A549 (cell line): ENCODE measurements at regions not wholly inside any gene's neighbourhood (a gene's known extent, or its start where the extent isn't known, plus 50 kb on each side); places are given as distances from the start of the nearest gene placed in this dataset.

Experiments used
- ATAC-seq, 2 experiments: fragments of 200-7000 bp in 1 of 2; fragments of >200 bp in 1 of 2; cut with Nextera tagmentation in 1 of 2; cut with Tn5 transposase in 1 of 2; 3 replicates each; pipeline versions ENCODE4 v1.8.0 to v1.9.1; 2018 to 2020; ENCODE audit warnings: mild to moderate bottlenecking in 1 of 2, moderate library complexity in 1 of 2
- CTCF ChIA-PET: fragments of 300-600 bp; sonication (Branson Sonifier 250); formaldehyde crosslinking; extraction: SDS; loops from one replicate; lab custom pipeline; 2021; ENCODE audit warnings: antibody characterized with exemption, inconsistent platforms; lab: Yijun Ruan, JAX
- POLR2A ChIA-PET: fragments of 350-600 bp; formaldehyde crosslinking; extraction: SDS; loops from one replicate; lab custom pipeline; 2021; ENCODE audit warnings: antibody characterized with exemption, inconsistent platforms; lab: Yijun Ruan, JAX
- DNase-seq, 2 experiments: peaks; one replicate each; pipeline versions ENCODE4 v3.0.0 to v3.0.0-alpha.2; 2011 to 2016; ENCODE audit warnings: low read depth in 1 of 2, low spot score in 1 of 2
- FAIRE-seq: peaks from 2 replicates; lab custom pipeline; 2011; peaks lifted over from hg19 to GRCh38; lab: Jason Lieb, UNC
- H3K27ac ChIP-seq, 2 experiments: fragments of >200 bp; sonication (Bioruptor Twin); formaldehyde crosslinking; 3 replicates each; pipeline ENCODE4 v1.5.1; 2016 to 2017
- H3K4me1 ChIP-seq: fragments of >200 bp; sonication (Bioruptor Twin); formaldehyde crosslinking; 3 replicates; pipeline ENCODE4 v1.6.1; 2016
- H3K4me2 ChIP-seq: fragments of >200 bp; sonication (Bioruptor Twin); formaldehyde crosslinking; 3 replicates; pipeline ENCODE4 v1.6.1; 2016
- H3K4me3 ChIP-seq: fragments of >200 bp; sonication (Bioruptor Twin); formaldehyde crosslinking; 3 replicates; pipeline ENCODE4 v1.5.1; 2016
- H3K9me3 ChIP-seq: fragments of >200 bp; sonication (Bioruptor Twin); formaldehyde crosslinking; 3 replicates; pipeline ENCODE4 v1.6.1; 2016
- CHD4 ChIP-seq: fragments of 200-600 bp; sonication (generic); IDR thresholded peaks from 2 replicates; pipeline ENCODE4 v1.6.1; 2016; ENCODE audit warnings: antibody characterized with exemption, mild to moderate bottlenecking, borderline replicate concordance
- EHMT2 ChIP-seq: fragments of 200-600 bp; sonication (generic); IDR thresholded peaks from 2 replicates; pipeline ENCODE4 v1.6.1; 2016; ENCODE audit warnings: antibody characterized with exemption, low read depth, mild to moderate bottlenecking, moderate library complexity
- ELK1 ChIP-seq: fragments of 150-350 bp; IDR thresholded peaks from 2 replicates; pipeline ENCODE4 v1.6.1; 2014; ENCODE audit warnings: low read depth, mild to moderate bottlenecking, low read length
- EP300 ChIP-seq, 2 experiments: fragments of >200 bp; sonication (Bioruptor Twin); formaldehyde crosslinking; IDR thresholded peaks; 2 replicates in 1 of 2; 3 replicates in 1 of 2; pipeline ENCODE4 v1.6.1; 2016 to 2017
- HES2 ChIP-seq: fragments of >200 bp; sonication (Bioruptor Twin); formaldehyde crosslinking; IDR thresholded peaks from 2 replicates; pipeline ENCODE4 v1.6.1; 2016
- JUNB ChIP-seq: fragments of >200 bp; sonication (Bioruptor Twin); formaldehyde crosslinking; IDR thresholded peaks from 2 replicates; pipeline ENCODE4 v1.6.1; 2016
- KDM5A ChIP-seq: fragments of 200-600 bp; sonication (generic); IDR thresholded peaks from 2 replicates; pipeline ENCODE4 v1.6.1; 2016; ENCODE audit warnings: antibody characterized with exemption, mild to moderate bottlenecking
- MAFK ChIP-seq: fragments of 450-650 bp; IDR thresholded peaks from 2 replicates; pipeline ENCODE4 v1.6.1; 2014; ENCODE audit not compliant: partially characterized antibody
- POLR2A ChIP-seq: IDR thresholded peaks from 2 replicates; pipeline ENCODE4 v1.6.1; 2012; ENCODE audit warnings: mild to moderate bottlenecking, low read length
- RAD21 ChIP-seq, 2 experiments: fragments of >200 bp in 1 of 2; sonication (Bioruptor Twin) in 1 of 2; formaldehyde crosslinking in 1 of 2; IDR thresholded peaks in 1 of 2; conservative IDR thresholded peaks in 1 of 2; 2 replicates in 1 of 2; 3 replicates in 1 of 2; pipeline ENCODE4 v1.6.1; 2012 to 2018; ENCODE audit warnings: inconsistent platforms in 1 of 2
- RNF2 ChIP-seq: fragments of 200-600 bp; sonication (generic); IDR thresholded peaks from 2 replicates; pipeline ENCODE4 v1.6.1; 2016; ENCODE audit warnings: low read depth, mild to moderate bottlenecking, antibody characterized with exemption, moderate library complexity, borderline replicate concordance
- SREBF2 ChIP-seq: fragments of 450-650 bp; IDR thresholded peaks from 2 replicates; pipeline ENCODE4 v1.6.1; 2014; ENCODE audit warnings: mild to moderate bottlenecking, moderate library complexity
- ZC3H11A ChIP-seq: fragments of 450-650 bp; IDR thresholded peaks from 2 replicates; pipeline ENCODE4 v1.6.1; 2014; ENCODE audit warnings: antibody characterized with exemption, mild to moderate bottlenecking
- WGBS: methylation state at CpG from one replicate; pipeline ENCODE4 v1.1.6; 2017; ENCODE audit errors: missing lambda C conversion rate; 5-methylcytosine and 5-hydroxymethylcytosine counted together
- TF ChIP-seq, protein P1 (sequence below): IDR thresholded peaks from 2 replicates; pipeline ENCODE4 v1.6.1; 2012
- TF ChIP-seq, protein P2 (sequence below): fragments of >200 bp; sonication (Bioruptor Twin); formaldehyde crosslinking; IDR thresholded peaks from 3 replicates; pipeline ENCODE4 v1.5.1; 2016
- TF ChIP-seq, protein P3 (sequence below): fragments of 250-450 bp; sonication (Bioruptor Pico); IDR thresholded peaks from 2 replicates; pipeline ENCODE4 v1.5.0; 2020; ENCODE audit warnings: low read depth, mild to moderate bottlenecking, moderate library complexity
- TF ChIP-seq, protein P4 (sequence below): fragments of 250-450 bp; sonication (Bioruptor Pico); IDR thresholded peaks from 2 replicates; pipeline ENCODE4 v1.5.0; 2021; ENCODE audit warnings: mild to moderate bottlenecking, moderate library complexity, borderline replicate concordance

GRCh38 chr4:64121803-64122202, 287.4 kb downstream of the TECRL start (continued):
- no peak for TF ChIP-seq MAFK
- TF ChIP-seq, protein P1, sequence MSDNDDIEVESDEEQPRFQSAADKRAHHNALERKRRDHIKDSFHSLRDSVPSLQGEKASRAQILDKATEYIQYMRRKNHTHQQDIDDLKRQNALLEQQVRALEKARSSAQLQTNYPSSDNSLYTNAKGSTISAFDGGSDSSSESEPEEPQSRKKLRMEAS = no peak
- TF ChIP-seq EHMT2 = no peak
- no peak for TF ChIP-seq POLR2A
- TF ChIP-seq ELK1 = no peak
- no peak for TF ChIP-seq JUNB
- no peak for TF ChIP-seq HES2
- no peak for TF ChIP-seq KDM5A
- TF ChIP-seq RAD21 (conservative IDR thresholded peaks at IDR 0.05 in 1 of 2, IDR thresholded peaks at IDR 0.05 in 1 of 2) = no peak
- TF ChIP-seq CHD4 = no peak
- no peak for TF ChIP-seq ZC3H11A
- TF ChIP-seq, protein P2, sequence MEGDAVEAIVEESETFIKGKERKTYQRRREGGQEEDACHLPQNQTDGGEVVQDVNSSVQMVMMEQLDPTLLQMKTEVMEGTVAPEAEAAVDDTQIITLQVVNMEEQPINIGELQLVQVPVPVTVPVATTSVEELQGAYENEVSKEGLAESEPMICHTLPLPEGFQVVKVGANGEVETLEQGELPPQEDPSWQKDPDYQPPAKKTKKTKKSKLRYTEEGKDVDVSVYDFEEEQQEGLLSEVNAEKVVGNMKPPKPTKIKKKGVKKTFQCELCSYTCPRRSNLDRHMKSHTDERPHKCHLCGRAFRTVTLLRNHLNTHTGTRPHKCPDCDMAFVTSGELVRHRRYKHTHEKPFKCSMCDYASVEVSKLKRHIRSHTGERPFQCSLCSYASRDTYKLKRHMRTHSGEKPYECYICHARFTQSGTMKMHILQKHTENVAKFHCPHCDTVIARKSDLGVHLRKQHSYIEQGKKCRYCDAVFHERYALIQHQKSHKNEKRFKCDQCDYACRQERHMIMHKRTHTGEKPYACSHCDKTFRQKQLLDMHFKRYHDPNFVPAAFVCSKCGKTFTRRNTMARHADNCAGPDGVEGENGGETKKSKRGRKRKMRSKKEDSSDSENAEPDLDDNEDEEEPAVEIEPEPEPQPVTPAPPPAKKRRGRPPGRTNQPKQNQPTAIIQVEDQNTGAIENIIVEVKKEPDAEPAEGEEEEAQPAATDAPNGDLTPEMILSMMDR = no peak
- TF ChIP-seq SREBF2 = no peak

DNA sequence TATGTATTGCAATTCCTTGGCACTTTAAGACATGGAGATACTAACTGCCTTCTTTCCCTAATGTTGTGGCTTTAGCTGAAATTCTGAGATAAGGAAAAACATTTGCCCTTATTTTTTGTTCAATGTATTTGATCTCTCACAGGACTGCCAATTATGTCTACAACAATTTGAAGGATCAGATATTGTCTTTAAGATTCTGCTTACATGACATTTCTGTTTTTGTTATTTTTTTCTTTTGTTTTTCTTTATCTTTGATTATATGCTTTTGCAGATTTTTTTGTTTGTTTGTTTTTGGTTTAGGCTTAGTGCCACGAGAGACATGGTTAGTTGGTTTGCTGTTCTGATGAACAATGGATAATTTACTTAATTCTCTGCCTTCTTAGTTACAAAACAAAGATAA, 303.3 kb downstream of the TECRL start:
- DNase-seq (no peak), ATAC-seq (no peak), FAIRE-seq (no peak)
- H3K4me1 ChIP-seq = no peaks in the 10 kb centered on the region
- H3K4me3 ChIP-seq = no peak overlapping the region
- H3K27ac ChIP-seq = no peak overlapping the region
- ChIA-PET CTCF (no interaction called here), POLR2A (no interaction called here)
- H3K9me3 ChIP-seq = no peaks in the 10 kb centered on the region
- TF ChIP-seq RNF2 (no peak), MAFK (peak; percentile 25)
- 3% methylated on average over 1 of the region's 1 CpG for WGBS
- no peak overlapping the region for H3K4me2 ChIP-seq

GRCh38 chr4:64095398-64095797, 313.9 kb downstream of the TECRL start:
- DNase-seq (no peak), FAIRE-seq (no peak), ATAC-seq (no peak)
- TF ChIP-seq ZC3H11A = no peak
- TF ChIP-seq, all 56 proteins: peak for 0
- ChIA-PET CTCF (no interaction called here), POLR2A (no interaction called here)
- H3K4me2 ChIP-seq = no peak overlapping the region
- no peak overlapping the region for H3K27ac ChIP-seq
- H3K4me3 ChIP-seq = no peak overlapping the region
- 0% methylated on average over 1 of the region's 1 CpG for WGBS
- H3K4me1 ChIP-seq = no peaks in the 10 kb centered on the region
- no peaks in the 10 kb centered on the region for H3K9me3 ChIP-seq

- H3K4me3 ChIP-seq = no peak overlapping the region
- H3K9me3 ChIP-seq = no peaks in the 10 kb centered on the region
- no peak for ATAC-seq
- CTCF ChIA-PET = no interaction called here
- no peaks in the 10 kb centered on the region for H3K4me1 ChIP-seq
- TF ChIP-seq, protein P3, sequence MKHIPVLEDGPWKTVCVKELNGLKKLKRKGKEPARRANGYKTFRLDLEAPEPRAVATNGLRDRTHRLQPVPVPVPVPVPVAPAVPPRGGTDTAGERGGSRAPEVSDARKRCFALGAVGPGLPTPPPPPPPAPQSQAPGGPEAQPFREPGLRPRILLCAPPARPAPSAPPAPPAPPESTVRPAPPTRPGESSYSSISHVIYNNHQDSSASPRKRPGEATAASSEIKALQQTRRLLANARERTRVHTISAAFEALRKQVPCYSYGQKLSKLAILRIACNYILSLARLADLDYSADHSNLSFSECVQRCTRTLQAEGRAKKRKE (CRISPR knock-in tag) = no peak
- TF ChIP-seq, protein P4, sequence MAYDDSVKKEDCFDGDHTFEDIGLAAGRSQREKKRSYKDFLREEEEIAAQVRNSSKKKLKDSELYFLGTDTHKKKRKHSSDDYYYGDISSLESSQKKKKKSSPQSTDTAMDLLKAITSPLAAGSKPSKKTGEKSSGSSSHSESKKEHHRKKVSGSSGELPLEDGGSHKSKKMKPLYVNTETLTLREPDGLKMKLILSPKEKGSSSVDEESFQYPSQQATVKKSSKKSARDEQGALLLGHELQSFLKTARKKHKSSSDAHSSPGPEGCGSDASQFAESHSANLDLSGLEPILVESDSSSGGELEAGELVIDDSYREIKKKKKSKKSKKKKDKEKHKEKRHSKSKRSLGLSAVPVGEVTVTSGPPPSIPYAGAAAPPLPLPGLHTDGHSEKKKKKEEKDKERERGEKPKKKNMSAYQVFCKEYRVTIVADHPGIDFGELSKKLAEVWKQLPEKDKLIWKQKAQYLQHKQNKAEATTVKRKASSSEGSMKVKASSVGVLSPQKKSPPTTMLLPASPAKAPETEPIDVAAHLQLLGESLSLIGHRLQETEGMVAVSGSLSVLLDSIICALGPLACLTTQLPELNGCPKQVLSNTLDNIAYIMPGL (CRISPR knock-in tag) = no peak
- no peak for TF ChIP-seq EP300 (IDR thresholded peaks at IDR 0.05)
- POLR2A ChIA-PET = no interaction called here
- DNase-seq = peak in 1 of 2 experiments; percentile 1
- H3K4me2 ChIP-seq = no peak overlapping the region
- H3K27ac ChIP-seq = no peak overlapping the region
- no peak for FAIRE-seq
These were observed 329.9 kb downstream of the TECRL start for GRCh38 chr4:64079316-64079715.
